ENCODE measurements at regions not wholly inside any gene's neighbourhood (a gene's known extent, or its start where the extent isn't known, plus 50 kb on each side); places are given as distances from the start of the nearest gene placed in this dataset.

- TF ChIP-seq ZFX (IDR thresholded peaks at IDR 0.05) (no peak), CTCF (conservative IDR thresholded peaks at IDR 0.05) (no peak)
- H3K27ac ChIP-seq: no peak overlapping the region
Measured at GRCh38 chr2:225867071-225867470, 467.6 kb downstream of the NYAP2 start.

GRCh38 chr2:225865468-225865867 lies 466.0 kb downstream of the NYAP2 start:
- no peak for TF ChIP-seq CTCF (conservative IDR thresholded peaks at IDR 0.05)
- TF ChIP-seq ZFX (IDR thresholded peaks at IDR 0.05): no peak
- H3K27ac ChIP-seq: no peak overlapping the region

- no peak for TF ChIP-seq ZFX (IDR thresholded peaks at IDR 0.05)
- H3K27ac ChIP-seq: no peak overlapping the region
Measured at GRCh38 chr2:225864394-225864793, 464.9 kb downstream of the NYAP2 start.

GRCh38 chr2:225842939-225843338 lies 443.4 kb downstream of the NYAP2 start:
- H3K27ac ChIP-seq: no peak overlapping the region
- no peak for TF ChIP-seq ZFX (IDR thresholded peaks at IDR 0.05)
- TF ChIP-seq CTCF (conservative IDR thresholded peaks at IDR 0.05): no peak

GRCh38 chr2:225841314-225841713 lies 441.8 kb downstream of the NYAP2 start:
- TF ChIP-seq CTCF (conservative IDR thresholded peaks at IDR 0.05) (no peak), ZFX (IDR thresholded peaks at IDR 0.05) (no peak)
- H3K27ac ChIP-seq: peak overlapping the region; percentile 63; the same call in 1 of the 2 replicates

GRCh38 chr2:225837328-225837727 lies 437.8 kb downstream of the NYAP2 start:
- TF ChIP-seq ZFX (IDR thresholded peaks at IDR 0.05) (no peak), CTCF (conservative IDR thresholded peaks at IDR 0.05) (no peak)

GRCh38 chr2:225824748-225825449 lies 425.4 kb downstream of the NYAP2 start:
- no peak for TF ChIP-seq ZFX (IDR thresholded peaks at IDR 0.05)
- no peak for TF ChIP-seq CTCF (conservative IDR thresholded peaks at IDR 0.05)
- no peak overlapping the region for H3K27ac ChIP-seq

More at GRCh38 chr2:225837328-225837727, 437.8 kb downstream of the NYAP2 start:
- no peak overlapping the region for H3K27ac ChIP-seq

- TF ChIP-seq CTCF (conservative IDR thresholded peaks at IDR 0.05) (no peak), ZFX (IDR thresholded peaks at IDR 0.05) (no peak)
Measured at GRCh38 chr2:225821351-225821750, 421.8 kb downstream of the NYAP2 start.

More at GRCh38 chr2:225821351-225821750, 421.8 kb downstream of the NYAP2 start:
- no peak overlapping the region for H3K27ac ChIP-seq
